Endothelial cell (in vitro differentiated cells): ENCODE measurements at regions not wholly inside any gene's neighbourhood (a gene's known extent, or its start where the extent isn't known, plus 50 kb on each side); places are given as distances from the start of the nearest gene placed in this dataset.

Experiments
- DNase-seq: peaks from one replicate; pipeline ENCODE4 v3.0.0; 2021; ENCODE audit warnings: low spot score
- H3K27ac Mint-ChIP-seq: one replicate; pipeline ENCODE4 v1.8.0; 2021; ENCODE audit warnings: mixed read lengths, inconsistent platforms; ENCODE audit not compliant: unreplicated experiment
- H3K27me3 Mint-ChIP-seq: one replicate; pipeline ENCODE4 v1.8.0; 2021; ENCODE audit warnings: mild to moderate bottlenecking, moderate library complexity, mixed read lengths, inconsistent platforms; ENCODE audit not compliant: unreplicated experiment
- H3K36me3 Mint-ChIP-seq: one replicate; pipeline ENCODE4 v1.8.0; 2021; ENCODE audit warnings: mild to moderate bottlenecking, low read depth, mixed read lengths, inconsistent platforms; ENCODE audit not compliant: unreplicated experiment
- H3K4me1 Mint-ChIP-seq: one replicate; pipeline ENCODE4 v1.8.0; 2021; ENCODE audit warnings: mild to moderate bottlenecking, mixed read lengths, inconsistent platforms; ENCODE audit not compliant: unreplicated experiment
- H3K4me3 Mint-ChIP-seq: one replicate; pipeline ENCODE4 v1.8.0; 2021; ENCODE audit warnings: mild to moderate bottlenecking, mixed read lengths, inconsistent platforms; ENCODE audit not compliant: unreplicated experiment
- H3K9me3 Mint-ChIP-seq: one replicate; pipeline ENCODE4 v1.8.0; 2021; ENCODE audit warnings: mixed read lengths, inconsistent platforms; ENCODE audit not compliant: unreplicated experiment
- CTCF ChIP-seq: fragments of 200-600 bp; sonication (generic); IDR thresholded peaks from one replicate; pipeline ENCODE4 v1.5.0; 2021; ENCODE audit warnings: antibody characterized with exemption; ENCODE audit not compliant: unreplicated experiment

GRCh38 chr1:181990728-181991127 is 70.8 kb downstream of the ZNF648 start:
- Mint-ChIP-seq H3K4me3 (no peak overlapping the region), H3K27me3 (no peaks in the 10 kb centered on the region)

GRCh38 chr1:181989261-181989920 is 72.1 kb downstream of the ZNF648 start:
- Mint-ChIP-seq H3K4me3 (no peak overlapping the region), H3K27ac (no peak overlapping the region), H3K4me1 (no peaks in the 10 kb centered on the region), H3K27me3 (no peaks in the 10 kb centered on the region), H3K9me3 (no peaks in the 10 kb centered on the region), H3K36me3 (no peaks in the 10 kb centered on the region)
- TF ChIP-seq CTCF: no peak
- no peak for DNase-seq

More at GRCh38 chr1:181990728-181991127, 70.8 kb downstream of the ZNF648 start:
- no peak for TF ChIP-seq CTCF
- H3K36me3 Mint-ChIP-seq: no peaks in the 10 kb centered on the region
- H3K9me3 Mint-ChIP-seq: no peaks in the 10 kb centered on the region
- no peak for DNase-seq
- no peak overlapping the region for H3K27ac Mint-ChIP-seq
- no peaks in the 10 kb centered on the region for H3K4me1 Mint-ChIP-seq

GRCh38 chr1:181987996-181988395 is 73.5 kb downstream of the ZNF648 start:
- no peaks in the 10 kb centered on the region for H3K27me3 Mint-ChIP-seq
- TF ChIP-seq CTCF: no peak
- no peaks in the 10 kb centered on the region for H3K9me3 Mint-ChIP-seq
- no peak for DNase-seq
- H3K36me3 Mint-ChIP-seq: no peaks in the 10 kb centered on the region
- H3K4me1 Mint-ChIP-seq: no peaks in the 10 kb centered on the region
- H3K4me3 Mint-ChIP-seq: no peak overlapping the region
- H3K27ac Mint-ChIP-seq: no peak overlapping the region

GRCh38 chr1:181987334-181987895 is 74.1 kb downstream of the ZNF648 start:
- H3K4me1 Mint-ChIP-seq: no peaks in the 10 kb centered on the region

More at GRCh38 chr1:181987334-181987895, 74.1 kb downstream of the ZNF648 start:
- DNase-seq: no peak
- no peaks in the 10 kb centered on the region for H3K36me3 Mint-ChIP-seq
- no peaks in the 10 kb centered on the region for H3K9me3 Mint-ChIP-seq
- TF ChIP-seq CTCF: no peak
- H3K4me3 Mint-ChIP-seq: no peak overlapping the region
- no peaks in the 10 kb centered on the region for H3K27me3 Mint-ChIP-seq
- H3K27ac Mint-ChIP-seq: no peak overlapping the region
